A673 (cell line): ENCODE measurements at regions not wholly inside any gene's neighbourhood (a gene's known extent, or its start where the extent isn't known, plus 50 kb on each side); places are given as distances from the start of the nearest gene placed in this dataset.
A peak's percentile ranks its signal among the peaks of the same experiment; 100 is the strongest.

ENCODE experiments used
- BruUV-seq: library from RNA; stranded (reverse); fragments of 400-500 nt; replicated peaks from 2 replicates; lab custom pipeline; 2021; lab: Mats Ljungman, UMichigan
- CTCF ChIA-PET: fragments of 300-600 bp; sonication (Branson Sonifier 250); formaldehyde crosslinking; loops from one replicate; lab custom pipeline; 2022; ENCODE audit warnings: antibody characterized with exemption; lab: Charles Lee
- POLR2A ChIA-PET: fragments of 300-600 bp; sonication (Branson Sonifier 250); formaldehyde crosslinking; loops from one replicate; lab custom pipeline; 2022; ENCODE audit warnings: antibody characterized with exemption; ENCODE audit not compliant: low non-redundant PET; lab: Charles Lee
- DNase-seq: peaks from one replicate; pipeline ENCODE4 v3.0.0-alpha.2; 2015; ENCODE audit warnings: low spot score
- H3K27ac ChIP-seq: fragments of 200-600 bp; sonication (generic); 2 replicates; pipeline ENCODE4 v1.5.1; 2016; ENCODE audit warnings: mixed run types, low read depth, mild to moderate bottlenecking, mixed read lengths, antibody characterized with exemption, low read length; ENCODE audit not compliant: poor library complexity, severe bottlenecking
- H3K27me3 ChIP-seq: fragments of 200-600 bp; sonication (generic); replicated peaks from 2 replicates; pipeline ENCODE4 v1.6.1; 2017; ENCODE audit warnings: mixed run types, low read depth, mild to moderate bottlenecking, mixed read lengths, antibody characterized with exemption, low read length; ENCODE audit not compliant: insufficient read depth, poor library complexity
- H3K36me3 ChIP-seq: fragments of 200-600 bp; sonication (generic); 2 replicates; pipeline ENCODE4 v1.6.1; 2016; ENCODE audit warnings: mixed run types, mild to moderate bottlenecking, mixed read lengths, antibody characterized with exemption, low read length; ENCODE audit not compliant: insufficient read depth, poor library complexity, severe bottlenecking
- H3K4me1 ChIP-seq: fragments of 200-600 bp; sonication (generic); 2 replicates; pipeline ENCODE4 v1.6.1; 2017; ENCODE audit warnings: mixed run types, mild to moderate bottlenecking, mixed read lengths, antibody characterized with exemption, low read length; ENCODE audit not compliant: insufficient read depth, poor library complexity, severe bottlenecking
- H3K4me3 ChIP-seq: fragments of 200-600 bp; sonication (generic); 2 replicates; pipeline ENCODE4 v1.5.1; 2016; ENCODE audit warnings: low read depth, mixed run types, mild to moderate bottlenecking, mixed read lengths, low read length; ENCODE audit not compliant: poor library complexity, severe bottlenecking
- H3K9me3 ChIP-seq: fragments of 200-600 bp; sonication (generic); 2 replicates; pipeline ENCODE4 v1.6.1; 2016; ENCODE audit warnings: mixed run types, low read depth, mild to moderate bottlenecking, mixed read lengths, antibody characterized with exemption, low read length; ENCODE audit not compliant: poor library complexity, severe bottlenecking
- EZH2 ChIP-seq: fragments of 200-600 bp; sonication (generic); IDR thresholded peaks from 2 replicates; pipeline ENCODE4 v1.6.1; 2017; ENCODE audit warnings: borderline replicate concordance, low read depth, mild to moderate bottlenecking, mixed read lengths, antibody characterized with exemption, low read length; ENCODE audit not compliant: poor library complexity, severe bottlenecking
- intact Hi-C: fragments of 100-400 bp; cut with micrococcal nuclease; formaldehyde crosslinking; loops from one replicate; pipeline ENCODE4 v1.10.0; 2022; ENCODE audit not compliant: unreplicated experiment
- TF ChIP-seq, protein P1 (sequence below): fragments of 300-800, 200-600 bp; sonication (generic); conservative IDR thresholded peaks from 2 replicates; pipeline ENCODE4 v1.5.1; 2017; ENCODE audit warnings: low read depth, mild to moderate bottlenecking, antibody characterized with exemption, low read length, moderate library complexity, mixed read lengths

- intact Hi-C loops = no loop called here
- CTCF ChIA-PET = no interaction called here
- Histone ChIP-seq H3K4me3 (no peak overlapping the region), H3K9me3 (no peaks in the 10 kb centered on the region), H3K27ac (no peak overlapping the region), H3K4me1 (peaks cover 6% of the 10 kb centered on the region), H3K27me3 (no peaks in the 10 kb centered on the region), H3K36me3 (no peaks in the 10 kb centered on the region)
- no TSS peak for BruUV-seq
- POLR2A ChIA-PET = no interaction called here
- peak; percentile 21 for DNase-seq
- TF ChIP-seq, protein P1, sequence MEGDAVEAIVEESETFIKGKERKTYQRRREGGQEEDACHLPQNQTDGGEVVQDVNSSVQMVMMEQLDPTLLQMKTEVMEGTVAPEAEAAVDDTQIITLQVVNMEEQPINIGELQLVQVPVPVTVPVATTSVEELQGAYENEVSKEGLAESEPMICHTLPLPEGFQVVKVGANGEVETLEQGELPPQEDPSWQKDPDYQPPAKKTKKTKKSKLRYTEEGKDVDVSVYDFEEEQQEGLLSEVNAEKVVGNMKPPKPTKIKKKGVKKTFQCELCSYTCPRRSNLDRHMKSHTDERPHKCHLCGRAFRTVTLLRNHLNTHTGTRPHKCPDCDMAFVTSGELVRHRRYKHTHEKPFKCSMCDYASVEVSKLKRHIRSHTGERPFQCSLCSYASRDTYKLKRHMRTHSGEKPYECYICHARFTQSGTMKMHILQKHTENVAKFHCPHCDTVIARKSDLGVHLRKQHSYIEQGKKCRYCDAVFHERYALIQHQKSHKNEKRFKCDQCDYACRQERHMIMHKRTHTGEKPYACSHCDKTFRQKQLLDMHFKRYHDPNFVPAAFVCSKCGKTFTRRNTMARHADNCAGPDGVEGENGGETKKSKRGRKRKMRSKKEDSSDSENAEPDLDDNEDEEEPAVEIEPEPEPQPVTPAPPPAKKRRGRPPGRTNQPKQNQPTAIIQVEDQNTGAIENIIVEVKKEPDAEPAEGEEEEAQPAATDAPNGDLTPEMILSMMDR = no peak
- no peak for TF ChIP-seq EZH2
Observed at GRCh38 chr10:20971901-20972300, 74.8 kb upstream of the NEBL start.

DNA sequence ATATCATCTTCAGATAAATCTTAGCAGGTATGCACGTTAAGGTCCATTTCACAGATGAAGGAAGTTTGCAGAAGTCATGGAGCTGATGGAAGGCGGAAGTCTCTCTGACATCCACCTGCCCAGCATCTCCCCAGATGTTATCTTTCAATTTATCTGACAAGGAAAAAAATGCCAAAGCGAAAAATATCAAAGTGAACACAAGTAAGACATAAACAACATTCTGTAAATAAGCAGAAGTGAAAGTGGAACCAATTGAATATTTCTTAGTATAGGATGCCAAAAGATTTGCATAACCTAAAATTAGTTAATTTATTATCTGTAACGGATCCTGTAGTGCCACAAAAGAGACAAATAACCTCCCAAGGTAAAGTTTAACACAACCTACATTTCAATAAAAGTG, 73.6 kb upstream of the NEBL start:
- Histone ChIP-seq H3K9me3 (no peaks in the 10 kb centered on the region), H3K4me3 (no peak overlapping the region), H3K4me1 (peaks cover 6% of the 10 kb centered on the region), H3K27me3 (no peaks in the 10 kb centered on the region), H3K36me3 (no peaks in the 10 kb centered on the region), H3K27ac (no peak overlapping the region)
- ChIA-PET POLR2A (no interaction called here), CTCF (no interaction called here)
- no TSS peak for BruUV-seq
- intact Hi-C loops = no loop called here
- no peak for DNase-seq
- no peak for TF ChIP-seq EZH2
- TF ChIP-seq, protein P1 = no peak

DNA sequence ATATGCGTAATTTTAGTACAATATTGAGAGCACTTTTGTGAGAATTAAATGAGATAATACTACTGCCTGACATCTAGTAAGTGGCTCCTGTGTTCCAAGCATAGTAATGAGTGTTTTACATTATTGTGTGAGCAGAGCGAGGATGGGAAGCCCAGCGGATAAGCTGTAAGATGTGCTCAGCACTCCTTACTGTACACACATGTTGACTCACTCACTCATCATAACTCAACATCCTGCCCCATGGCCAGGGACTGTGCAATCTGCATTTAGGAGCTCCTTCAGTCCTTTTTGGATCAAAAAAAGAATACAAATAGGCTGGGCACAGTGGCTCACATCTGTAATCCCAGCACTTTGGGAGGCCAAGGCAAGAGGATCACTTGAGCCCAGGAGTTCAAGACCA, 72.9 kb upstream of the NEBL start:
- intact Hi-C loops = no loop called here
- no peak for DNase-seq
- no peaks in the 10 kb centered on the region for H3K27me3 ChIP-seq
- no peaks in the 10 kb centered on the region for H3K36me3 ChIP-seq
- ChIA-PET POLR2A (no interaction called here), CTCF (no interaction called here)
- H3K9me3 ChIP-seq = no peaks in the 10 kb centered on the region
- BruUV-seq = no TSS peak
- H3K4me3 ChIP-seq = no peak overlapping the region
- H3K4me1 ChIP-seq = peaks cover 6% of the 10 kb centered on the region
- H3K27ac ChIP-seq = no peak overlapping the region
- no peak for TF ChIP-seq EZH2

DNA sequence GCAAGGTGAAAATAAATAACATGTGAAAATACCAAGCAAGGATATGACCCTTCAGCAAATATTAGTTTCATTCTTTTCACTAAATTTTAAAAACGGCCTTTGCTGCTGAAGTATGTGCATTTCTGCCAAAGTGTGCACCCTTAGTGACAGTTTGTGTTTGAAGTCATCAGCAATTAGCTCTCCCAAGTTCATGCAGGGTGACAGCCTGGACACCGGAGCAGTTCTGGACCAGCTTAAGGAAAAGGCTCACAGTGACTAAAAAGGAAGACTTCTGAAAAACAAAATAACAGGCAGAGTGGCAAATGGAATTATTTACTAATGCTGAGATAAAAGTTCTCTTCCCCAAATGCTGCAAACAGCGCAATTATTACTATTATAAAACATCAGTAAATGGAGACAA, 69.3 kb upstream of the NEBL start:
- BruUV-seq = no TSS peak
- Histone ChIP-seq H3K27me3 (no peaks in the 10 kb centered on the region), H3K4me1 (no peaks in the 10 kb centered on the region), H3K27ac (no peak overlapping the region), H3K4me3 (no peak overlapping the region), H3K36me3 (no peaks in the 10 kb centered on the region), H3K9me3 (no peaks in the 10 kb centered on the region)
- TF ChIP-seq, protein P1 = no peak
- no peak for TF ChIP-seq EZH2
- no peak for DNase-seq
- ChIA-PET POLR2A (interaction anchor here (0.6 kb wide), 1 partner anchor 854 kb away, joined by 4 read pairs; no protein-coding TSS in a partner anchor), CTCF (no interaction called here)
- intact Hi-C loops = no loop called here
